ENCODE measurements at regions not wholly inside any gene's neighbourhood (a gene's known extent, or its start where the extent isn't known, plus 50 kb on each side); places are given as distances from the start of the nearest gene placed in this dataset.

GRCh38 chr5:71788794-71789193, 69.7 kb downstream of the CARTPT start:
- TF ChIP-seq GATA3 (IDR thresholded peaks at IDR 0.05; ENCODE audit: low read depth, low read length) (no peak), GATA2 (IDR thresholded peaks at IDR 0.05; ENCODE audit: low read depth, low read length) (no peak)

All from SH-SY5Y (cell line).